Femur (tissue), 1 donor: ENCODE measurements at regions not wholly inside any gene's neighbourhood (a gene's known extent, or its start where the extent isn't known, plus 50 kb on each side); places are given as distances from the start of the nearest gene placed in this dataset.
"Not testable (repeated sequence)": the region's sequence is repeated elsewhere in the genome, so short reads cannot be mapped to it uniquely, and the experiment has no call there.

Source experiments
- DNase-seq: peaks from one replicate; pipeline ENCODE4 v3.0.0-alpha.2; 2017

DNA sequence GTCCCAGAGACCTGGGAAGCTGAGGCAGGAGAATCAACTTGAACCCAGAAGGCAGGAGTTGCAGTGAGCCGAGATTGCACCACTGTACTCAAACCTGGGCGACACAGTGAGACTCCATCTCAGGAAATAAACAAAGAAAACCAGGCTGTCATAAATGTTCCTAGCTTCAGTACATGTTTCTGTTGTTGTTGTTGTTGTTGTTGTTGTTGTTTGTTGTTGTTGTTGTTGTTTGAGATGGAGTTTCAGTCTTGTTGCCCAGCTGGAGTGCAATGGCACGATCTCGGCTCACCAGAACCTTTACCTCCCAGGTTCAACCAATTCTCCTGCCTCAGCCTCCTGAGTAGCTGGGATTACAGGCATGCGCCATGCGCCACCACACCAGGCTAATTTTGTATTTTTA, 452.5 kb downstream of the HS3ST3B1 start:
- no peak for DNase-seq

- DNase-seq, result no peak
These were observed 451.1 kb downstream of the HS3ST3B1 start for GRCh38 chr17:14752011-14752410.

- DNase-seq, result no peak
These were observed 450.0 kb downstream of the HS3ST3B1 start for GRCh38 chr17:14750866-14751265.

DNA sequence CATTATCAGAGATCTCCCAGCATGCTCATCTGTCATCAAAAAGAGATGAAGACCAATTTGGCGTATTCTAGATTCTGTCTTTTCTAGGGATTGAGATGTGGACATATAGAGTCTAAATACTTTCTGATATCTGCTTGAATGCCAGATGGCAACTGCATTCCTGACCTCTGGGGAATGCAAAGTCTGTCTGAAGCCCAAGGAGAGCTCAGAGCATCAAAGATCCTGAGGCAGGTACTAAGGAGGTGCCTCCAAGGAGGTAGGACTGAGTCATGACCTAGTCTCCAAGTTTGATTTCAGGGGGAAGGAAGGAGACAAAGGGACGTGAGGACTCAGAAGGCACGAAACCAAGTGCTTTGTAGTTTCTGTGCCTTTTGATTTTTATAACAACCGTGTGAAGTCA, 448.4 kb downstream of the HS3ST3B1 start:
- no peak for DNase-seq

DNA sequence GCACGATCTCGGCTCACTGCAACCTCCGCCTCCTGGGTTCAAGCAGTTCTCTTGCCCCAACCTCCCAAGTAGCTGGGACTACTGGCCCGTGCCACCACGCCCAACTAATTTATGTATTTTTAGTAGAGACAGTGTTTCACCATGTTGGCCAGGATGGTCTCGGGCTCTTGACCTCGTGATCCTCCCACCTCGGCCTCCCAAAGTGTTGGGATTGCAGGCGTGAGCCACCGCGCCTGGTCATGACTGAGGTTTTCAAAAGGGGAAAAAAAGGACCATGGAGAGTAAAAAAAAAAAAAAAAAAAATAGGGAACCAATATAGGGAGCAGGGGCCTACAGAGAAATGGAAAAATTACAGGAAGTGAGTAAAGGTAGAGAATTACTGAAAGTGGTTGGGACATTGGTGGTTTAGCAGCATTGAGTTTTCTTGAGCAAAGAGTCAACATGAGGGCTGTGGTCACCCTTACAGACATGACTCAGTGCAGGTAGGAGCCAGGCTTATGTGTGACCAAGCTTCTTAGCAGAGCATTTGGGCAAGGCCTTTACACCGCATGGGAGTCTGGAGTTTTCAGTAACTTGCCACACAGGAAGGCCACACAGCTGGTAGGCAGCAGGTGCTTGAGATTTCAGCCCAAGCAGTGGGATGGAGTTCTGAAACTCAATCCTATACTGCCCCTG, 447.3 kb downstream of the HS3ST3B1 start:
- no peak for DNase-seq

DNA sequence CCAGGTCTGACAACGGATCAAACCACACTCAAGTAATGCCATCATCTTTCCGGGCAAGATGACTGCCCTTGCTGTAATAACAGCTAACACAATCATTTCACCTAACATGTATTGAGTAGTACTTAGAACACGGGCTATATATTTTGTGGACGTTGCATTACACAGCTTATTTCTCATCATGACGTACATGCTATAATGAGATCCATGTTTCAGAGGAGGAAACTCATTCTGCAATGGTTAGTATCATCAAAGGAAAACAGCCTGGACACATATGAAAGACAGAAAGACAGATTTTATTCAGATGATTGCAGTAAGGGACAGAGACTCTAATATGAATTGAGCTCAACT, 446.7 kb downstream of the HS3ST3B1 start:
- DNase-seq, result no peak

GRCh38 chr17:14746822-14747602, 446.1 kb downstream of the HS3ST3B1 start:
- DNase-seq, result no peak

DNA sequence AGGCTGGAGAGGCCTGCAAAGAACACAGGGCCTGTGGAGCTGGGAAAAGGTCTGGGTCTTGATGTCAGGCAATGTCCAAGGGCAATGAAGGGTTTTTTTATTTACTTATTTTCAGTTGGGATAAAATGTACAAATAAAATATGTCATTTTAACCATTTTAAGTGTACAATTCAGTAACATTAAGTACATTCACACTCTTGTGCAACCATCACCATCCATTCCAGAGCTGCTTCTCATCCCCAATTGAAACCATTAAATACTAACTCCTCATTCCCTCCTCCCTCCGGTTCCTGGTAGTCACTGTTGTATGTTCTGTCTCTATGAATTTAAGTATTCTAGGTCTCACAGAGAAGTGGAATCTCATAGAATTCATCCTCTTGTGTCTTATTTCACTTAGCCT, 444.7 kb downstream of the HS3ST3B1 start:
- no peak for DNase-seq

- DNase-seq, result no peak
These were observed 444.0 kb downstream of the HS3ST3B1 start for GRCh38 chr17:14744761-14745473.

- DNase-seq, result no peak
These were observed 440.6 kb downstream of the HS3ST3B1 start for GRCh38 chr17:14741491-14741890.

DNA sequence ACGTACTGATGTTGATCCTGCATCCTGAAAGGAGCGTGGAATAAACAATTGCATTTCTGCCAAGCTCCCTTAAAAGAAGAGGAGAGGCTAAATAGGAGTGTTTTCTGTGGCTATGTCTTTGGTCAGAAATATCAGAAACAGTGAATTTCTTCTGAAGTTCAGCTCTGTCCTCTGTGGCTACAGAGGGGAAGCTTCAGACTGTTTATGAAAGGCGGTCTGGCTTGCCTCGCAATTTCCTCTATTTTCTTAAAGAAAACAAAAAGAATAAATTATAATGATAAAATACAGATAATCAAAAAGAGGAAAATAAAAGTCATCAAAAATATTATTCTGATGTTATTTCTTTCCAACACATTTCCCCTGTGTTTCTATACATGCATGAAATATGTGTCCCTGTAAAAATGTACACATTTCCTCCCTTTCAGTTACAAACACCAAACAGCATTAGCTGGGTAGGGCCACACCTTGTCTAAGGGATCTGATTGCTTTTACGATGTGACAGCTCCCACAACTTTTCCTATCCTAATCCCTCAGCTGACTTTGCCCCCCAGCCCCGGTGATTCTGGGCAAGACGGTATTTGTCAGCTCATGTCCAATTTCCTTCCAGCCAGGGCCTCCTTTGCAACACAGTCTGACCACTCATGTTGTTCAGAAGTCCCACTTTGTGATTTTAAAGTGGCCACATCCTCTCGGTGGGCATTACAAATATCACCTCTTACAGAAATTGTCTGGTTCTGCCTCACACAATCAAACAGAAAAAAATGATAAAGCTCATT, 439.0 kb downstream of the HS3ST3B1 start:
- no peak for DNase-seq

DNA sequence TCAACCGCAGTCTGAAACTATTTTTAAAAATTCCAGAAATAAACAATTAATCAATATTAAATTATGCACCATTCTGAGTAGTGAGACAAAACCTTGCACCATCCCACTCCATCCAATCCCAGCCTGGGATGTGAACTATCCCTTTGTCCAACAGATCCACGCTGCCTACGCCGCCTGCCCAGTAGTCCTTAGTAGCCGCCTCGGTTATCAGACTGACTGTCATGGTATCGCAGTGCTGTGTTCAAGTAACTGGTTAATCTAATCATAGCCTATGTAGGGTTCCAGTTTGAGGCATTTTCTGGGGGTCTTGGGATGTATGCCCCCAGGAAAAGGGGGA, 437.7 kb downstream of the HS3ST3B1 start:
- DNase-seq, result no peak

- peak; percentile 33 for DNase-seq
These were observed 437.2 kb downstream of the HS3ST3B1 start for GRCh38 chr17:14737984-14738651.

DNA sequence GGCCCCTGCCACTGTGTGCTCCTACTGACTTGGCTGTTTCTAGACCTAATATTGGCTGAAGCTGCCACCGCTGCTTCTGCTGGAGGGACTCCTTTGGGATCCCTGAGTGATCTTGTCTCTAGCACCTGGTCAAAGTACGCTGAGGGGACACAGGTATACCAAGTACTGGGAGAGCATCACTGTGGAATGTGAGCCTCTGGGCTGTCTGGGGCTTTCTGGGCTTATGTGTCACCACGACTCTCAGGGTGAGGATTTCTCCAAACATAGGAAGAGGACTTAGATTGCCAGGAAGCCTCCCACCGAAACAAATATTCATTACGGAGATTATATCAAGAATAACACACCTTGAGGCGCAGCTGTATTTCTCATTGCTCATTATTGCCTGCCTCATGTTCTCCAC, 435.8 kb downstream of the HS3ST3B1 start:
- DNase-seq, result no peak

DNA sequence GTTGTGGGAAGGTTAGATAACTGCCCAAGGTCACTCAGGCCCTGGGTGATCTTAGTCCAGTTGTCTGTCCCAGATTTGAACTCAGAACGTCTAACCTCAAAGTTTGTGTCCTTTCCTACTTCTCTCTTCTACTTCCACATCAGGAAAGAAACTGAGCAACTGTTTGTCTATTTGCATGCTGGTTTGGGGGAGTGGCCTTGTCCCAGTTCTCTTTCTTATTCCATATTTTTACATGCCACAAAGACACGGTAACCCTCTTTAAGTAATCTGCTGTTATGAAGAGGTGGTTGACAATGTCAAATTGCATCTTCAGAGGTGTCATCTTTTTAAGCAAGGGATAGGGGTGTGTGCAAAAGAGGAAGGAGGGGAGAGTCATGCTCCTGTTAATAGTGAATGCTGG, 432.5 kb downstream of the HS3ST3B1 start:
- DNase-seq, result no peak

- no peak for DNase-seq
These were observed 431.3 kb downstream of the HS3ST3B1 start for GRCh38 chr17:14732211-14732610.

DNA sequence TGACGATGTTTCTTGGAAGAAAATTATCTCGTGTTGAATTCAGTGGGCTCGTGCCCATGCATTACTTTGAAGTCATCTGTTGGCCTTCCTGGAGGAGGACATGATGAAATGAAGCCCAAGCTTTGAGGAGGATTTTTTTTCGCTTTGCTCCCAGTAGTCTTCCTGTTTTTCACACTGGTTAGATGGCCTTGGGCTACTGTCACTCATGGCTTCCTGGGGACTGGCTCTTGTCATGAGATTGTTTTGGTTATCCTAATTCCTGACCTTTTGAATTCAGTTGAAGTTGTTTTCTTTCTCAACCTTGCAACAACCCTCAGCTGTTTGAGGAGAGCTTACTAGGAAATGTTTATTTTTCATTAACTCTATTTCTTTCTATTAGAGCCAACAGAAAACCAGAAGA, 430.7 kb downstream of the HS3ST3B1 start:
- no peak for DNase-seq

- no peak for DNase-seq
These were observed 429.9 kb downstream of the HS3ST3B1 start for GRCh38 chr17:14730821-14731220.

GRCh38 chr17:14725729-14726128, 424.8 kb downstream of the HS3ST3B1 start:
- DNase-seq, result no peak

DNA sequence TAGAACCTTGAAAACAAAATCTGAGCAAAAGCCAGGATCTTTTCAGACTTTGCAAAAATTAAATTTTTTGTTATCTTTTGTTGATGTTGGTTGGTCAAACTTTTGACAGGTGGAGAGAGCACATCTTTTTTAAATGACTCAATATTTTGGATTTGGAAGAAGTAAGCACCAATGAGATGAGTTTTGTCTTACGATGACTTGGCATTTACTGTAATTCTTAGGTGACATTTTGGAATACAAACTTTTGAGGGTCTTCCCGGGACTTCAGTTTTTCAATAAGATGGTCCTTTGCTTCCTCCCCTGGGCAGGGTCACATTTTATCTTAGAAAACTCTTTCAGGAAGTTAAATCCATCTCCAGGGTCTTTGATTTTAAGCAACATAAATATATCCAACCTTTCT, 423.9 kb downstream of the HS3ST3B1 start:
- no peak for DNase-seq

GRCh38 chr17:14723349-14723748, 422.5 kb downstream of the HS3ST3B1 start:
- not testable (repeated sequence) for DNase-seq

DNA sequence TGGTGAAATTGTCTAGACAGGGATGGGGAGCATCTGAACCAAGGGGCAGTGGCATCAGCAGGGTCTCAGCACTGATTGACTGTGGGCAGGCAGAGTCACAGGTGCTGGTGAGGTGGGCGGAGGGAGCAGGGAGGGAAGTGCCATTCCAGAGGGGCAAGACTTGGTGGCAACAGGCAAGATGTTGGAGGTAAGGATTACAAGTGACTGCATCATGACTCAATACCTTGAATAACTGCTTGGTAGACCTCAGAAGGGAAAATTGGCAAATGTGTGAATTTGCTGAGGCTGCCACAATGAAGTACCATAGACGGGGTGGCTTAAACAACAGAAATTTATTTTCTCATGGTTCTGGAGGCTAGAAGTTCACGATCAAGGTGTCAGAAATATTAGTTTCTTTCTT, 419.1 kb downstream of the HS3ST3B1 start:
- no peak for DNase-seq

DNA sequence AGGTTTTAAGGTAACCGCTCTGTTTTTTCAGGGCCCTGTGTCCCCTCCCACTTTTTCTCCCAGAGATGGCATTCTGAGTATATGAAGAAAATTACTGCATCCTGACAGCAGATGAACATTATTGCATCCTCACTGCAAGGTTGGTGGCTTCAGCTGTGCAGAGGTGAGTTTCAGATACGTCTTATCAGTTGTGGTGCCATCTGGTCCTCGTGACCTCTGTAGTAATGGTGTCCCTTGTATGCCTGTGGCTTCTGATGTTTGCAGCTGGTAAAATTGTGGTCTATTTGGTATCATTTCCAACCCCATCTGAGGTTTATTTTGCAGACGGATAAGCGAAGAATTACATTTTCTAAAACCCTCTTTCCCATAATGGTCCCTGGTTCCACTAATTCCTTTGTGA, 417.0 kb downstream of the HS3ST3B1 start:
- no peak for DNase-seq
